ENCODE measurements at regions not wholly inside any gene's neighbourhood (a gene's known extent, or its start where the extent isn't known, plus 50 kb on each side); places are given as distances from the start of the nearest gene placed in this dataset.

DNA sequence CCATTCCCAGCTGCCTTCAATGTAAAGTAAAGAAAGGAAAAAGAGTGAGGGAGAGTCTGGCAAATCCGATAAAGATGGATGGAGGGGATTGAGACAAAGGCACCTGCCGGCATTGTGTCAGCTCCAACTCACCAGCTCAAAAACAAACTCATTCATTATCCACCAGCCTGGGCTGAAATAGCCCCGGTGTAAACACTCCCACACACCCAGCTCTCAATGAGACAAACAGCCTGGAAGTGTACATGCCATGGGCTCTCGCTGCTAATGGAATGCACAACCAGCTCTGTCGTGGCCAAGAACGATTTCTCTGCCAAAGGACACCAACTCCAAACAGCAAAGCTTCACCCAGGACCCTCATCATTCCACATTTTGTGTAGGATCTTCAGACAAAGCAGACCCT lies 89.3 kb upstream of the OPCML start:
- ATAC-seq (ENCODE audit: low FRiP score): no peak
- Histone ChIP-seq H3K27me3 (ENCODE audit: control insufficient read depth in 1 of 2, insufficient read depth in 2 of 2, low read length in 1 of 2) (no peaks in the 10 kb centered on the region), H3K4me3 (ENCODE audit: low read length in 2 of 2) (no peak overlapping the region), H3K4me1 (ENCODE audit: control insufficient read depth in 1 of 2, insufficient read depth in 2 of 2, low read length in 2 of 2) (no peaks in the 10 kb centered on the region), H3K9me3 (ENCODE audit: control insufficient read depth, low read length) (peaks cover 5% of the 10 kb centered on the region), H3K36me3 (ENCODE audit: control insufficient read depth in 1 of 2, insufficient read depth in 2 of 2, low read length in 1 of 2) (no peaks in the 10 kb centered on the region), H3K27ac (ENCODE audit: low read depth in 1 of 2, low read length in 2 of 2) (no peak overlapping the region)
- DNase-seq: no peak
- intact Hi-C loops (cut with DNase I): no loop called here
- 42 to 57% methylated on average over 6 of the region's 6 CpGs for whole genome bisulfite sequencing, 2 donors

DNA sequence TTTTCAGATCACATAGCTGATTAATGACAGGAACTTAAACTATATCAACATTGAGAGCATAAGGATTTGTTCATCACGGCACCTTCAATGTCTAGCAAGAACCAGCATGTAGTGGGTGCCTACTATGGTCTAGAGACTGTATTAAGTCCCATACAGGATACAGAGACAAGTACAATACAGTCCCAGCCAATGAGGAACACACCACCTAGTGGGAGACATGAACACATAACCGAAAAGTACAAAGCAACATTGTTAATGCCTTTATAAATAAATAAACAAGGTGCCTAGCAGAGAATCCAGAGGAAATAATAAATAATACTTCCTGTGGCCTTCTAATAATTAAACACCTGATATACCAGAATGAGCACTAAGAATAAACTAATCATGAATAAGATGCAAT lies 87.7 kb upstream of the OPCML start:
- no peak overlapping the region for H3K27ac ChIP-seq (ENCODE audit: low read depth in 1 of 2, low read length in 2 of 2)
- no peak for ATAC-seq (ENCODE audit: low FRiP score)
- H3K4me3 ChIP-seq (ENCODE audit: low read length in 2 of 2): no peak overlapping the region
- DNase-seq: no peak
- H3K4me1 ChIP-seq (ENCODE audit: control insufficient read depth in 1 of 2, insufficient read depth in 2 of 2, low read length in 2 of 2): no peaks in the 10 kb centered on the region
- H3K27me3 ChIP-seq (ENCODE audit: control insufficient read depth in 1 of 2, insufficient read depth in 2 of 2, low read length in 1 of 2): no peaks in the 10 kb centered on the region
- 57 to 59% methylated on average over 2 of the region's 2 CpGs for WGBS, 2 donors
- peaks cover 5% of the 10 kb centered on the region for H3K9me3 ChIP-seq (ENCODE audit: control insufficient read depth, low read length)
- no peaks in the 10 kb centered on the region for H3K36me3 ChIP-seq (ENCODE audit: control insufficient read depth in 1 of 2, insufficient read depth in 2 of 2, low read length in 1 of 2)
- intact Hi-C loops (cut with DNase I): no loop called here

DNA sequence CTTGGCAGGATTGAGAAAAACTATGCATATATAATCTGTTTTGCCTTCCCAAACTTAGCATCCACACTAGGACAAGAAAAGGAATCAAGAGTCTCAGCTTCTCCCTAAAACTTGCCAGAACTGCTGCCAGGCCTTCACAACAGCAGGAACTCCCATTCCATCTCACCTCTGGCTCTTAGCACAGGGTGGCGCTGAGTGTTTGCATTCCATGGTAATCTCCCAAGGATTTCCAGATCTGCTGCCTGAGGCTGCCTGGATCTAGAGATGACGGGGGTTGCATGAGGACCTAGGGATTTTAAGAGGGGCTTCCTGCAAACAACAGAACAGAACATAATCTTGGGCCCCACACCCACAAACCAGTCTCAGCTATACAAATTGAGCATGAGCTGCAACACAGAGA lies 87.1 kb upstream of the OPCML start:
- WGBS, 2 donors: 69 to 75% methylated on average over 2 of the region's 2 CpGs

DNA sequence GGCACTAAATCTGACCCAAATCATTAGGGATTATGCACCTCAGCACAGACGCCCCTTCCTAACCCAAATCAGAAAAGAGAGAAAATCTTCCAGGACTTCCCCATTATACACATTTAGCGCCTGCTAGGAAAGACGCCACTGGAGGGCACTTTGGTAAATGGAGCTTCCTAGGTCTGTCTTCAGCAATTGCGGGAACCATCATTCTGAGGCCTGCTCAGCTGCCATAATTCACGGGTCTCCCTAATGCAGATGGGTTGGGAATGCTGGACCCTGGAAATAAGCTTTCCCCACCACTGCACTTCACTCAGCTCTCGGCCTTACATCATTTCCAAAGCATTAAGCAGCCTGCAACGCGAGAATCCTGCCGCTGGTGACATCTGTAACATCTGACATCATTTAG lies 86.2 kb upstream of the OPCML start:
- Histone ChIP-seq H3K27ac (ENCODE audit: low read depth in 1 of 2, low read length in 2 of 2) (no peak overlapping the region), H3K9me3 (ENCODE audit: control insufficient read depth, low read length) (peaks cover 5% of the 10 kb centered on the region), H3K4me3 (ENCODE audit: low read length in 2 of 2) (no peak overlapping the region), H3K36me3 (ENCODE audit: control insufficient read depth in 1 of 2, insufficient read depth in 2 of 2, low read length in 1 of 2) (no peaks in the 10 kb centered on the region), H3K27me3 (ENCODE audit: control insufficient read depth in 1 of 2, insufficient read depth in 2 of 2, low read length in 1 of 2) (no peaks in the 10 kb centered on the region), H3K4me1 (ENCODE audit: control insufficient read depth in 1 of 2, insufficient read depth in 2 of 2, low read length in 2 of 2) (no peaks in the 10 kb centered on the region)
- ATAC-seq (ENCODE audit: low FRiP score): no peak
- intact Hi-C loops (cut with DNase I): no loop called here
- 85 to 88% methylated on average over 9 of the region's 9 CpGs for WGBS, 2 donors
- DNase-seq: no peak

More for the DNA sequence above, 87.1 kb upstream of the OPCML start:
- no peak overlapping the region for H3K4me3 ChIP-seq (ENCODE audit: low read length in 2 of 2)
- H3K27me3 ChIP-seq (ENCODE audit: control insufficient read depth in 1 of 2, insufficient read depth in 2 of 2, low read length in 1 of 2): no peaks in the 10 kb centered on the region
- DNase-seq: no peak
- no peak for ATAC-seq (ENCODE audit: low FRiP score)
- no peak overlapping the region for H3K27ac ChIP-seq (ENCODE audit: low read depth in 1 of 2, low read length in 2 of 2)
- no peaks in the 10 kb centered on the region for H3K36me3 ChIP-seq (ENCODE audit: control insufficient read depth in 1 of 2, insufficient read depth in 2 of 2, low read length in 1 of 2)
- intact Hi-C loops (cut with DNase I): no loop called here
- no peaks in the 10 kb centered on the region for H3K4me1 ChIP-seq (ENCODE audit: control insufficient read depth in 1 of 2, insufficient read depth in 2 of 2, low read length in 2 of 2)
- H3K9me3 ChIP-seq (ENCODE audit: control insufficient read depth, low read length): peaks cover 5% of the 10 kb centered on the region

DNA sequence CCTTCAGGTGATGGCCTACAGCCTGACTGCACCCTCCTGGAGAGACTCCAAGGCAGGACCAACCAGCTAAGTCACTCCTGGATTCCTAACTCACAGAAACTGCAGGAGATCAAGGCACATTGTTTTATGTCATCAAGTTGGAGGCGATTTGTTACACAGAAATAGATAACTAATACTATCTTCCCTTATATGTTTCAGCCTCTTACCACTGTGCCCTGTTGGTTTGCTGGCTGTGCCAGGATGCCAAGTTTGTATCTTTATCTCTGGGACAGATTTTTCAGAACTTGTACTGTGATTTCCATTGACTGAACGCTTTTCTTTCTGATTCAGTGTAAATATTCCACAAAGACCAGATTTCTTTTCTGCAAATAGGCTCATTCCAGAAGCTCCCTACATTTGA lies 76.2 kb upstream of the OPCML start:
- DNase-seq: no peak
- intact Hi-C loops (cut with DNase I): no loop called here

DNA sequence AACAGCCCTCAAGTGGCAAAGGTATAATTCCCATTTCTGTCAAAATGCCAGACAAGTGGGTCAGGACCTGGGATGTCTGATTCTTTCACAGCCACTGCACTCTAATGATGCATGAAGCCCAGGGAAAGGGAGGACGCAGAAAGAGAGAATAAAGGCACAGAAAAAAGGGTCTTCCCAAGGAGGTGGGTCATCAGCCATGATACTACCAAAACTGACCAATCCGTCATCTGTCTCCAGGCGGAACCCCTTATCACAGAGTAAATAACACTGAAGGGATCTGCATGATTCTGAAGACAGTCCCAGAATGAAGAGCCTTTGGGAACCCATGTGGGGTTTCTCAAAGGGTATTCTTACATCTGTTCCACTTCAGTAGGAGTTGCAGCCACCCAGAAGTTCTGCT lies 73.8 kb upstream of the OPCML start:
- DNase-seq (no peak), ATAC-seq (ENCODE audit: low FRiP score) (no peak)
- Histone ChIP-seq H3K9me3 (ENCODE audit: control insufficient read depth, low read length) (no peaks in the 10 kb centered on the region), H3K4me1 (ENCODE audit: control insufficient read depth in 1 of 2, insufficient read depth in 2 of 2, low read length in 2 of 2) (no peaks in the 10 kb centered on the region), H3K36me3 (ENCODE audit: control insufficient read depth in 1 of 2, insufficient read depth in 2 of 2, low read length in 1 of 2) (no peaks in the 10 kb centered on the region), H3K27ac (ENCODE audit: low read depth in 1 of 2, low read length in 2 of 2) (no peak overlapping the region), H3K27me3 (ENCODE audit: control insufficient read depth in 1 of 2, insufficient read depth in 2 of 2, low read length in 1 of 2) (no peaks in the 10 kb centered on the region), H3K4me3 (ENCODE audit: low read length in 2 of 2) (no peak overlapping the region)
- WGBS, 2 donors: 75 to 83% methylated on average over 3 of the region's 3 CpGs
- intact Hi-C loops (cut with DNase I): no loop called here

More for the DNA sequence above, 76.2 kb upstream of the OPCML start:
- Histone ChIP-seq H3K27me3 (ENCODE audit: control insufficient read depth in 1 of 2, insufficient read depth in 2 of 2, low read length in 1 of 2) (no peaks in the 10 kb centered on the region), H3K36me3 (ENCODE audit: control insufficient read depth in 1 of 2, insufficient read depth in 2 of 2, low read length in 1 of 2) (no peaks in the 10 kb centered on the region), H3K27ac (ENCODE audit: low read depth in 1 of 2, low read length in 2 of 2) (no peak overlapping the region), H3K9me3 (ENCODE audit: control insufficient read depth, low read length) (no peaks in the 10 kb centered on the region), H3K4me3 (ENCODE audit: low read length in 2 of 2) (no peak overlapping the region), H3K4me1 (ENCODE audit: control insufficient read depth in 1 of 2, insufficient read depth in 2 of 2, low read length in 2 of 2) (no peaks in the 10 kb centered on the region)
- WGBS, 2 donors: 56 to 69% methylated on average over 2 of the region's 2 CpGs
- no peak for ATAC-seq (ENCODE audit: low FRiP score)

DNA sequence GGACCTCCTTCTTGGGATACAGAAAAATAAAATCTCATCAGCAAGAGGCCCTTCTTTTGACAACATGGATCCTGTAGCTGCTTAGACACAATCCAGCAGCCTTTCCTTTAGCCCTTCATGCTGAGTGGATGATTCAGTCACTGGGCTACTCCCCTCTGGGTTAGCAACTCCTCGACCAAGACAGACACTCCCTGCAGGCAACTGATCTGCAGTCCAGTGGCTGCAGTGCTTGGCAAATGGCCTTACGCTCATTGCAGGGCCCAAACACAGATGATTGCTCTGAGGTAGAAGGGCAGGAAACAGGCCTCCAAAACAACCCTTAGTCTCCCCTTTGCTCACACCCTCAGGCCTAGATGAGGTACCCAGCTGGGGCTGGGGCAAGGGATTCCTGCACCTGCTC lies 73.2 kb upstream of the OPCML start:
- intact Hi-C loops (cut with DNase I): no loop called here
- Histone ChIP-seq H3K36me3 (ENCODE audit: control insufficient read depth in 1 of 2, insufficient read depth in 2 of 2, low read length in 1 of 2) (no peaks in the 10 kb centered on the region), H3K27ac (ENCODE audit: low read depth in 1 of 2, low read length in 2 of 2) (no peak overlapping the region), H3K4me1 (ENCODE audit: control insufficient read depth in 1 of 2, insufficient read depth in 2 of 2, low read length in 2 of 2) (no peaks in the 10 kb centered on the region), H3K4me3 (ENCODE audit: low read length in 2 of 2) (no peak overlapping the region), H3K27me3 (ENCODE audit: control insufficient read depth in 1 of 2, insufficient read depth in 2 of 2, low read length in 1 of 2) (no peaks in the 10 kb centered on the region), H3K9me3 (ENCODE audit: control insufficient read depth, low read length) (no peaks in the 10 kb centered on the region)
- 51 to 60% methylated on average over 2 of the region's 2 CpGs for WGBS, 2 donors
- ATAC-seq (ENCODE audit: low FRiP score) (no peak), DNase-seq (no peak)

DNA sequence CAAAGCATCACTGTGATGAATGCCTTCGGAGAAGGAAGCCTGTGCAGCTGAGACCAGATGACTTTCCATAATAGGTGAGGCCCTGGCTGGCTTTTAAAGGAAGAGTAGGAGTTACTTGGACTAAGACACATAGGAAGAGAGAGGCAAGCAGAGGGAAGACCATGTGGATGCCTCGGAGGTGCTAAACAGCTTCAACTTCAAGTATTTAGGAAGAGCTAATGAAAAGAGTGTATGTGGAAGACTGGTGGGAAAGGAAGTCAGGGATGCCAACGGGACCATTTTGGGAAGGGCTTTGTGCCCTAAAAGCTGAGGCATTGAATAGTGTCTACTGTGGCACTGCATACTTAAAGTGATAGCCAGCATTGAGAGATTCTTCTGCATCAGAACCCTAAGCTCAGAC lies 69.3 kb upstream of the OPCML start:
- no peaks in the 10 kb centered on the region for H3K4me1 ChIP-seq (ENCODE audit: control insufficient read depth in 1 of 2, insufficient read depth in 2 of 2, low read length in 2 of 2)
- no peaks in the 10 kb centered on the region for H3K27me3 ChIP-seq (ENCODE audit: control insufficient read depth in 1 of 2, insufficient read depth in 2 of 2, low read length in 1 of 2)
- ATAC-seq (ENCODE audit: low FRiP score) (no peak), DNase-seq (no peak)
- no peaks in the 10 kb centered on the region for H3K9me3 ChIP-seq (ENCODE audit: control insufficient read depth, low read length)
- H3K36me3 ChIP-seq (ENCODE audit: control insufficient read depth in 1 of 2, insufficient read depth in 2 of 2, low read length in 1 of 2): no peaks in the 10 kb centered on the region
- intact Hi-C loops (cut with DNase I): no loop called here
- WGBS, 2 donors: 66 to 78% methylated on average over 3 of the region's 3 CpGs
- no peak overlapping the region for H3K27ac ChIP-seq (ENCODE audit: low read depth in 1 of 2, low read length in 2 of 2)
- no peak overlapping the region for H3K4me3 ChIP-seq (ENCODE audit: low read length in 2 of 2)

DNA sequence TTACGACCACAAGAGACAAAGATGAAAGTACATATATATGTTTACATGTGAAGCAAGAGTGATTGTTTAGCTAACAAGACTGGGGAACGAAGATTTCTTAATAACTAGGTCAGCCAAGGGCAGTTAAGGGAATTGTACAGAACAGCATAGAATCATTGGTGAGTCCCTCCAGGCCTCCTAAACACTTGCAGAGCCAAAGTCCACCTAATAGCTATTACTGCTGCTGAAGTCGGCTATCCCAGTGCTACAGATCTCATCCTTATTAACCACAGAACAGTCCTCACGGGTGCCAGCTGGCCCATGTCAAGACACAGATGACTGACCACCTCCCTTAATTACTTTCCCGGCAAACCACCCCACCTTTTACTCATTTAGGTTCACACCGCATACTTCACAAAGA lies 68.5 kb upstream of the OPCML start:
- H3K27ac ChIP-seq (ENCODE audit: low read depth in 1 of 2, low read length in 2 of 2): no peak overlapping the region
- DNase-seq: no peak

More for the DNA sequence above, 68.5 kb upstream of the OPCML start:
- Histone ChIP-seq H3K27me3 (ENCODE audit: control insufficient read depth in 1 of 2, insufficient read depth in 2 of 2, low read length in 1 of 2) (no peaks in the 10 kb centered on the region), H3K9me3 (ENCODE audit: control insufficient read depth, low read length) (no peaks in the 10 kb centered on the region), H3K36me3 (ENCODE audit: control insufficient read depth in 1 of 2, insufficient read depth in 2 of 2, low read length in 1 of 2) (no peaks in the 10 kb centered on the region), H3K4me3 (ENCODE audit: low read length in 2 of 2) (no peak overlapping the region), H3K4me1 (ENCODE audit: control insufficient read depth in 1 of 2, insufficient read depth in 2 of 2, low read length in 2 of 2) (no peaks in the 10 kb centered on the region)
- 66 to 71% methylated on average over 6 of the region's 6 CpGs for WGBS, 2 donors
- intact Hi-C loops (cut with DNase I): no loop called here
- ATAC-seq (ENCODE audit: low FRiP score): no peak
